Esophagus muscularis mucosa (tissue), 4 donors: ENCODE measurements at regions not wholly inside any gene's neighbourhood (a gene's known extent, or its start where the extent isn't known, plus 50 kb on each side); places are given as distances from the start of the nearest gene placed in this dataset.

Experiments
- EP300 ChIP-seq: sonication (generic); formaldehyde crosslinking; IDR thresholded peaks from one replicate; pipeline ENCODE4 v1.6.1; 2017; ENCODE audit warnings: antibody characterized with exemption
- POLR2A ChIP-seq: fragments of 450-650 bp; IDR thresholded peaks from one replicate; pipeline ENCODE4 v1.6.1; 2017; ENCODE audit warnings: antibody characterized with exemption, moderate library complexity, mild to moderate bottlenecking, low read depth
- POLR2AphosphoS5 ChIP-seq, 2 donors: sonication (generic); formaldehyde crosslinking; IDR thresholded peaks; one replicate each; pipeline ENCODE4 v1.6.1; 2017; ENCODE audit warnings: antibody characterized with exemption in 2 of 2
- TF ChIP-seq, protein P1 (sequence below), 3 experiments: fragments of 200-600 bp in 2 of 3; fragments of 450-650 bp in 1 of 3; sonication (generic) in 2 of 3; IDR thresholded peaks; one replicate each; pipeline ENCODE4 v1.5.1; 2017 to 2019; ENCODE audit warnings: antibody characterized with exemption in 3 of 3, mild to moderate bottlenecking in 2 of 3, moderate library complexity in 1 of 3

DNA sequence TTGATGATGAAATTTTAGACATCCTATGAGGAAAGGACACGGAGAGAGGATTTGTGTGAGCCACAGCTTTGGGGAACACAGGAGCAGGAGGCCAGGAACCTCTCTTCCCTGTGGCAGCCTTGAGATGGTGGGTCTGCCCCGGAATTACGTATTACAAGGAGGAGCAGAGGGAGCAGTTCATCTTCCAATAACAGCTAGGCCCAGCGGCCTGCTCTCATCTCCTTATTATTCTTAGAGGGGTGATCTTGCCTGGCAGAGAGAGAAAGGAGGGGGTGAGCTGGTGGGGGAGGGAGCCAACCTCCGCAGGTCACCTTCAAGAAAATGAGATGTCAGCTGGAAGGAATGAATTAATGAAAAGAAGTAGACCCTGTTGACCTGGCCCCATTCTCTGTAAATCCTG lies 305.8 kb downstream of the LRFN2 start:
- TF ChIP-seq, protein P1, sequence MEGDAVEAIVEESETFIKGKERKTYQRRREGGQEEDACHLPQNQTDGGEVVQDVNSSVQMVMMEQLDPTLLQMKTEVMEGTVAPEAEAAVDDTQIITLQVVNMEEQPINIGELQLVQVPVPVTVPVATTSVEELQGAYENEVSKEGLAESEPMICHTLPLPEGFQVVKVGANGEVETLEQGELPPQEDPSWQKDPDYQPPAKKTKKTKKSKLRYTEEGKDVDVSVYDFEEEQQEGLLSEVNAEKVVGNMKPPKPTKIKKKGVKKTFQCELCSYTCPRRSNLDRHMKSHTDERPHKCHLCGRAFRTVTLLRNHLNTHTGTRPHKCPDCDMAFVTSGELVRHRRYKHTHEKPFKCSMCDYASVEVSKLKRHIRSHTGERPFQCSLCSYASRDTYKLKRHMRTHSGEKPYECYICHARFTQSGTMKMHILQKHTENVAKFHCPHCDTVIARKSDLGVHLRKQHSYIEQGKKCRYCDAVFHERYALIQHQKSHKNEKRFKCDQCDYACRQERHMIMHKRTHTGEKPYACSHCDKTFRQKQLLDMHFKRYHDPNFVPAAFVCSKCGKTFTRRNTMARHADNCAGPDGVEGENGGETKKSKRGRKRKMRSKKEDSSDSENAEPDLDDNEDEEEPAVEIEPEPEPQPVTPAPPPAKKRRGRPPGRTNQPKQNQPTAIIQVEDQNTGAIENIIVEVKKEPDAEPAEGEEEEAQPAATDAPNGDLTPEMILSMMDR (IDR thresholded peaks at IDR 0.05), result no peak
- TF ChIP-seq POLR2A, result no peak
- no peak for TF ChIP-seq EP300
- no peak for TF ChIP-seq POLR2AphosphoS5 (IDR thresholded peaks at IDR 0.05)
